WTC11 (cell line): ENCODE measurements at regions not wholly inside any gene's neighbourhood (a gene's known extent, or its start where the extent isn't known, plus 50 kb on each side); places are given as distances from the start of the nearest gene placed in this dataset.

Experiments used
- CTCF ChIP-seq: fragments of 200-600 bp; IDR thresholded peaks from 2 replicates; pipeline ENCODE4 v1.8.0; 2022; ENCODE audit warnings: antibody characterized with exemption
- MAX ChIP-seq: sonication (generic); formaldehyde crosslinking; IDR thresholded peaks from 2 replicates; pipeline ENCODE4 v1.8.0; 2022; ENCODE audit warnings: mild to moderate bottlenecking, missing genetic modification reagents

GRCh38 chr4:34178476-34178875 is 2065.8 kb downstream of the ARAP2 start:
- TF ChIP-seq CTCF = no peak
- TF ChIP-seq MAX = no peak
